Left hindlimb (tissue), 1 donor: ENCODE measurements at regions not wholly inside any gene's neighbourhood (a gene's known extent, or its start where the extent isn't known, plus 50 kb on each side); places are given as distances from the start of the nearest gene placed in this dataset.
"Not testable (repeated sequence)": the region's sequence is repeated elsewhere in the genome, so short reads cannot be mapped to it uniquely, and the experiment has no call there.

Source experiments
- DNase-seq: peaks from one replicate; pipeline ENCODE4 v3.0.0-alpha.2; 2018

DNA sequence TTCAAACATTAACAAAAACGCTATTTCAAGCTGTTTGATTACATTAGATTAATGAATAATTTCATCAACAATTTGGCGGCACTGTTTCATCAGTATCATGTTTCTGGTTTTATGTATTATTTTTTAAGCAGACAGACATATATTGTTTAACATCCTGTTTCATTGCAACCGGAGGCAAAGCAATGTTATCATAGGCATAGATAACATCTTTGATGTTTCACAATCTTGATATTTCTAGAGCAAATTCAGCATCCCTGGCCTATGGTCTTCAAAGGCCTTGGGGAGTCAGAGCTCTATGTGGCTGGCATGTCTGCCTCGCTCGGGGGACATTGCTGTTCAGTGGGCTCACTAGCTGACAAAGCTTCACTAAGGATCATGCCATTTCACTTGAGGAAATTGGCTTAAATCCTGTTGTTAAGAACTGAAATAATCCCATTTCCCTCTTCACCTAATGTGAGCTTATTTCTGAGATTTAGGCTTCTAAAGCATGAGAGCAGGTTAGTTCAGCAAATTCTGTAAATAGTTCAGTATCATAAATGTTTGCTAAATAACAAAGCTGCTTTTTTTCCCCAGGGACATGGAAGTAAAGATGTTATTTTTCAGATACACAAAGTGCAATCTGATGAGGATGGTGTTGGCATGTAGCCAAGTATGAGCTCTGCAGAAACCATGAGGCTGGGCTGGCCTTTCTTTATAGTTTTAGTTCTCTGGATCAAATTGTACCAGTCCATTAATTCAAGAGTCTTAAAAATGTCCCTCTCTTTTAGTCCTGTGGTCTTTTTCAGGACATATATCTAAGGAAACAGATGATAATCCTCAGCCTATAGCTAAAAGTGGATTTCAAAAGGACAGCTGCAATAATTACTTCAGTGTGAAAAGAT is 941.4 kb downstream of the PLOD2 start:
- DNase-seq: no peak

DNA sequence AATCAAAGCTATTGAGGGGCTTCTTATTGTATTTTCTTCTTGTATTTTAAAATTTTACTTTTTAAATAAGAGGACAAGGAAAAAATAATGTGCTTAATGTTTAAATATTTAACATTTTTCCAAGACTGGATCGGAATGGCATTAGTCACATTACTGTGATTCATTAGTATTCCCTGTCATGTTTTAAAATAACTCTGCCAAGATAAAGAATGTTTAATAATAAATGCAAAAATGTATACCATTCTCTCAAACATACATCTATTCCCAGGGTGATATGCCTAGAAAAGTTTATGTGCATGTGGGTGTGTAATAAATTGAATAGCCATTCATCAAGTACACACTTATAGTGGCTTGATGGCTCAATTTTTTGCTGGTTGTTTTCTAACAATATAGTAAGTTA is 936.1 kb downstream of the PLOD2 start:
- no peak for DNase-seq

DNA sequence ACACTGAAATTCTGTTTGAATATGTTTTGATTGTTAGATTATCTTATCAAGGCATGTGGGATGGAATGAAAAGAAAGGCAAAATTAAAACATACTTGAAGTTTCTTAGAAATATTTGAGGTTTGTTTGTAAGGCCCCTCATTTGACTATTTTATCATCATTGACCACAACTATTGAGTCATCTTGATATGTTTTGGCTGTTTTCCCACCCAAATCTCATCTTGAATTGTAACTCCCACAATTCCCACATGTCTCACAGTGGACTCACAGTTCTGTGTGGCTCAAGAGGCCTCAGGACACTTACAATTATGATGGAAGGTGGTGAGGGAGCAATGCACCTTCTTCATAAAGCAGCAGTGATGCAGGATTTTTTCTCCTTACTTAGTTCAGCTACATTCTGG is 917.1 kb downstream of the PLOD2 start:
- no peak for DNase-seq

DNA sequence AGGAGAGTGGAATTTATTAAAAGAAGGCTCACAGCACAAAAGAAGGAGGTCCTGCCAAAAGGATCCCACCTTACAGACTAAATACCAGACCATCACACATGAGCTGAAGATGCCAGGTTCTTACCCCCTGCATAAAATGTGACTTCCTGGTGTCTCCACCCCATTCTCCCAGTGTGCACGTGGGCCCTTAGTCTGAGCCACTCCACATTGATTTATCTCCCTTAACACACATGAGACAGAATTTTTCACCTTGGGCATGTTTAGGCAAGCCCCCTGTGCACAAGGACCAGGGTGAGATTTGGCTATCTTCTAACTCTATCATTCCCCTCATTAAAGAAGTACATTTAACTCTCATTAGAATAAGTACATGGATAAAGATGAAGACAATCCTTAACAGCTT is 916.7 kb downstream of the PLOD2 start:
- DNase-seq: no peak

DNA sequence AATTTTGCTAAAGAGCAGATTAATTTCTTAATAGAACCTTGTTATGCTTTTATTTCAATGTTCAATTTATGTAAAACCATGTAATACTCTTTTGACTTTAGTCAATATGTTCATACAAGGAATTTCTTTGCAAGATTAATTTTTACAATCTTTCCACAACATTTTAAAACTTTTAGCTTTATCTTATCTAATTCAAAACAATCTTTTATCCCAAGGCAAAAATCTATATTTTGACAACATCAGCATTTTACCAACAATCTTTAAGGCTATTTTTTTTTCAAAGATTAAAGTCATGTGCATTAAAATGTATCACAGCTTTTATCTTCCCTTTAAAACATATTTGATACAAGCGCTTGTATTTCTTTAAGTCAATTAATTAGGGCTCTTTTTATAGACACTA is 914.7 kb downstream of the PLOD2 start:
- no peak for DNase-seq

DNA sequence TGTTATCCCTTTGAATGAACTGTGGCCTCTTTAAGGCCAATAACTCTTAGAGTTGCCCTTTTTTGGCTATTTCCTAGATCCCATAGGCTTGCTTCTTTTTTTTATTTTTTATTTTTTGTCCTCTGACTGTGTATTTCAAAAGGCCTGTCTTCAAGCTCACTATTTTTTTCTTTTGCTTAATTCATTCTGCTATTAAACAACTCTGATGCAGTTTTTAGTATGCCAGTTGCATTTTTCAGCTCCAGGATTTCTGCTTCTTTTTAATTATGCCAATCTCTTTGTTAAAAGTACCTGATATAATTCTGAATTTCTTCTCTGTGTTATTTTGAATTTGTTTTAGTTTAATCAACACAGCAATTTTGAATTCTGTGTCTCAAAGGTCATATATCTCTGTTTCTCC is 912.1 kb downstream of the PLOD2 start:
- DNase-seq: no peak

DNA sequence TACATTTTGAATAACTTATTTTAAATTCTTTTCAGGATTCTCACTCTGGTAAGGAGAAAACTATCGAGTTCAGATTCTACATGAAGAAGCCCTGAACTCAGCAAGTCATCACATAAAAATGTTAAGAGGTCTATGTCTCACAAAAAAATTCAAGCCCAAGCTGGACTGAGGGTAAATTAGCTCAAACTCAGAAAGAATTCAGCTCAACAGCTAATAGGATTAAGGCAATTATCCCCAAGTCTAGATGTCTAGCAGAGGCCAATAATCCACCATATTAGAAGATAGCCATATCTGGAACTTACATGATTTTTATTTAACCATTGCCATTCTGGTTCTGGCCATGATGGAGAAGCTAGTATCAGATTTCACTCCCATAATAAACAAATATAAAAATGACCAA is 909.7 kb downstream of the PLOD2 start:
- no peak for DNase-seq

DNA sequence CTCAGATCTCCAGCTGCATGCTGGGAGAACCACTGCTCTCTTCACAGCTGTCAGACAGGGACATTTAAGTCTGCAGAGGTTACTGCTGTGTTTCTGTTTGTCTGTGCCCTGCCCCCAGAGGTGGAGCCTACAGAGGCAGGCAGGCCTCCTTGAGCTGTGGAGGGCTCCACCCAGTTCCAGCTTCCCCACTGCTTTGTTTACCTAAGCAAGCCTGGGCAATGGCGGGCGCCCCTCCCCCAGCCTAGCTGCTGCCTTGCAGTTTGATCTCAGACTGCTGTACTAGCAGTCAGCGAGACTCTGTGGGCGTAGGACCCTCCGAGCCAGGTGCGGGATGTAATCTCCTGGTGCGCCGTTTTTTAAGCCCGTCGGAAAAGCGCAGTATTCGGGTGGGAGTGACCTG is 903.0 kb downstream of the PLOD2 start:
- DNase-seq: not testable (repeated sequence)

DNA sequence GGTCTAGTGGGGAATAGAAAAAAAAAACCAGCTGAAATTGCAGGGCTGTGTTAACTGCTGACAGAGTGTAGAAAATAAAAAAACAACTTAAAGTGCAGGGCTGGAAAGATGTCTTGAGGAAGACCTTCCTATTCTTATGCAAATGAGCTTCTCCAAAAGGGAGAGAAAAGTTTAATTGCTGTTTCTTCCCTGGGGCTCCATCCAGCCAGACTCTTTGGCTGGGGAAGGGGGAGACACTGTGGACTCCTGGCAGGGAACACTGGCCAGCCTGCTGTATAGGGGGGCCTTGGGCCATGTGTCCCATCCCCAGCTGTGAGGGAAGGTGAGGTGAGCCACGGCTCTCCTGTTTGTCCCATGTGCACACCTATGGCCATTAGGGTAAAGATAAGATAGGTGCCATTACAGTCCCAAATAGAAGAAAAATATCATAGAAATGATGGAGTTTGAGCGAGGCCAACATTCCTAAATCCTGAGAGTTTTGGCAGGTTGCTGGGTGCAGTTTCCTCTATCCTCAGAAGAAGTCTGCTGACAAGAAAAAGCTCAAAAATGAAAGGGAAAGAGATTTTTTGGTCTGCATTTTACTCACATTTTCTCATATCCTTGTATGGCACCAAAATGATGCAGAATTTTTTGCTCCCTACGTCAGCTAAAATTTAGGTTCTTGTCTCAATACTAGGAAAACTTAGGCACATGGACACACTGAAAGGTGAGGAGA is 901.7 kb downstream of the PLOD2 start:
- DNase-seq: no peak

DNA sequence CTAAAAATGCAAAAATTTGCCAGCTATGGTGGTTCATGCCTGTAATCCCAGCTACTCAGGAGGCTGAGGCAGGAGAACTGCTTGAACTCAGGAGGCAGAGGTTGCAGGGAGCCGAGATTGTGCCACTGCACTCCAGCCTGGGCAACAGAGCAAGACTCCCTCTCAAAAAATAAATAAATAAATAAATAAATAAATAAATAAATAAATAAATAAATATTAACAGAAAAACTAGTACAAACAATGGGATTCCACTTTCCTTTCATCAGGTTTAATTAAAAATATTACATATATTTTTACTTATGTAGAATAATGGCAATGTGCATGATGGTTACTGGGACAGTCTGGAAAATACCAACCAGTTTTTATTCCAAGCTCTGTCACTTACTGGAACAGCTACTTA is 897.5 kb downstream of the PLOD2 start:
- not testable (repeated sequence) for DNase-seq

DNA sequence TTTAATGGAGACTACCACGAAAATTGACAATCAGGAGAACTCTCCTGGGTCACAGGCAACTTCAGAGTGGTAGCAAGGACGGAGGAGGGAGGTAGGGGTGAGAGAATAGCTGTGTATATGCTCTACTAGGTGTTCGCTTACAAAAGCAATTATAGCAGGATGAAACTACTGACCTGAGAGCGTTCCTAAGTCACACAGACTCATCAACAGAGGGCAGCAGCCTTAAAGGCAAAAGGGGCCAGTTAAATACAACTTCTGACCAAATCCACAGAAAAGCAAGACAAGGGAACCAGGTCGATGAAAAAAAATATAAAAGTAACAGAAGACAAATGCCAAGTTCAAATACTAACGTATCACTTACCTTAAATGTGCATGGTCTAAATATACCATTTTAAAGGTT is 894.6 kb downstream of the PLOD2 start:
- no peak for DNase-seq

DNA sequence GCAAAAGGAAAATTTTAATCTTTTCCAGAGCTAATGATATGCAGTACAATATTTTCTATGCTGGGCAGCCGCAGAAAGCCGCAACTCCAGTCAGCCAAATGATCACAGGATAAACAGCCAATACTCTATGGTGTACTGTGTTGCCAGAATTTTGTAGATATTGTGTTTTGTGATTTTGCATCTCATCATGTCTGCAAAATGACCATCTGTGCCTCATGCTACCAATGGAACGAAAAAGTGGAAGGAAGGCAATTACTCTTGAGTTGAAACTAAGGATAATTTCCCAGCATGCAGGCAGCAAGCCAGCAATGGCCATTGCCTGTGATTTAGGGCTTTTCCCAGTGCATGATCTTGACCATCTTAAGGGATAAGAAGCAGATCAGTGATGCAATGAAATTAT is 891.9 kb downstream of the PLOD2 start:
- no peak for DNase-seq

DNA sequence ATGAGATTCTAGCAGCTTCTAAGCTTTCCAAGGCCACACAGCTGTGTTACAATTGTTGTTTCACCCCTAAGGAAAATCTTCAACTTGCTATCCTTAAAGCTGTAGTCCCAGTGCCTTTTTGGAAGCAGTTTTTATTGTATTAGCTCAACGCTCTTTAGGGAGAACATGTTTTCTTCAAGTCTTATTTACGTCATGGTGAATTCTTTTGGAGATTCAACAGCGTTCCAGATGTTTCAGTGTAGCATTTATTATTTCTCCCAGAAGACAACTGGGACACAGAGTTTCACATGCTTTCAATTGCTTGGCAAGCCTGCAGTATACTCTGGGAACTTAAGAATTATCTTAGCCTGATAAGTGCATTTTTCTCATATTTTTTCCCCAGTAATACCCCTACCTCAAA is 888.3 kb downstream of the PLOD2 start:
- no peak for DNase-seq

DNA sequence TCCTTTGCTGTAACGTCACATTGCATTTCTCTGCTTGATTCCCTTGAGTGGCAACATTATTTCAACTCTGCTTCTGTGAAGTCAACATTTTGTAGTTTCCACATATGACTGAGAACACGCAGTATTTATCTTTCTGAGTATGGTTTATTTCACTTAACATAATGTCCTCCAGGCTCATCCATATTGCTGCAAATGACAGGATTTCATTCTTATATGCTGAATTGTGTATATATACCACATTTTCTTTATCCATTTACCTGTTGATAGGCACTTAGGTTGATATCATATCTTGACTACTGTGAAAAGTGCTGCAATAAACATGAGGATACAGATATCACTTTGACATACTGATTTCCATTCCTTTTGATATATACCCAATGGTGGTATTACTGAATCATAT is 878.5 kb downstream of the PLOD2 start:
- no peak for DNase-seq

DNA sequence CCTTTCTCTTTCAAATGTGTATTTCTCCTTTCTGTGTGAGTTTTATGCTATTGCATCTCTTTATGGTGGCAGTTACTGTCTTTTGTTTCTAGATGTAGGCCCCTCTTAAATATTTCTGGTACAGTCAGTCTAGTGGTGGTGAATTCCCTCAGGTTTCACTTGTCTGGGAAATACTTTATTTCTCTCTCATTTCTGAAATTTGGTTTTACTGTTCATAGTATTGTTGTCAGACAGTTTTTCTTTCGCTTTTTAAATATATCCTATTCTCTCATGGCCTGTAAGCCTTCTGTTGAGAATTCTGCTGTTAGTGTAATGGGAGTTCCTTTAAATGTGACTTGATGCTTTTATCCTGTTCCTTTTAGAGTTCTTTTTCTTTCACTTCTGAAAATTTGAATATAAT is 874.0 kb downstream of the PLOD2 start:
- no peak for DNase-seq

DNA sequence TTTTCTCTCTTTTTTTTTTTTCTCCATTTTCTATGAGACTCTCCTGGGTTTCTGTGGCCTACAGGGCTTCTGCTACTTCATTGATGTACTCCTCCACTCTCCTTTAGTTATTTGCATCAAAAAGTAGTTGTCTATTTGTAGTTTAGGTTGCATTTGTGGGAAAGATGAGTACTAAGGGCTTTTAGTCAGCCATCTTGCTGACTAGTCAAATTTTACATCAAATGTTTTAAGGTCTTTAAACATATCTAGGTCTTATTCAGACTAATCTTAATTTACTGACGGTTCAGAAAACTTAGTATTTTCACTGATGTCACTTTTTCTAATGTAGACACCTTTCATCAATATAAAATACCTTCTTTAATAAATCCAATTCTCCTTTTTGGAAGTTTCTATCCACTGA is 871.0 kb downstream of the PLOD2 start:
- no peak for DNase-seq

DNA sequence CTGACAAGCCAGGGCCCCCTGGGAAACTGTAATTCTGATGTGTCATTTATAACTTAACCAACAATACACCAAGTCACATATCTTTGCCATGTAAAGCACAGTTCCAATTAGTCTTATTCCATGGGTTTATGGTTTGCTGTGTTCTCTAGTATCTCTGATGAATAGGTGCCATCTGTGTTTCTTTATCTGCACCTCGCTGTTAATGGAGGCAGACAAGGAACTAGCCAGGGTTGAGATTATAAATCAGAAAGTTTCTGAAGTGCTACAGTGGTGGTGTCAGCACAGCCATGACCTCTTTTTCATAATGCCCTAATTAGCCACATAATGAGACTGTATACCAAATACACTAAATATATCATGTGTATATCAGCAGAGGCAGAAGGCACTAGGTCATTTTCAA is 866.4 kb downstream of the PLOD2 start:
- DNase-seq: no peak

DNA sequence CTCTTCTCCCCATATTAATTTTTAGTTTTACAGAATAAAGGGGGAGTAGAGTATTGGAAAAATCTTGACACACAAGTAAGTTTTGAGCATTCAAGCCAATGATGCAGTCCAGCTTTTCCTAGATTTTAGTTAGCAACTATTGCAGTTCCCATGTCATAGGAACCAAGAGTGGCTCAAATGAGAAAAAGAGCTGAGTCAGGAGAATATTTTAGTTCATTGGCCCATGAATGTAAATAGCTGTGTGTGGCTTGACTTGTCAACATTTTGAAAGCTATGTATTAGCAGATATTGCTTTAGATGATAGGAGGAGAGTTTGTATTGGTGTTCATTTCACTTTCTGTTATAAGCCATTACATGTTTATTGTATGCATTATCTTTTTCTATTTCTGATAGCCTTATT is 853.7 kb downstream of the PLOD2 start:
- no peak for DNase-seq

DNA sequence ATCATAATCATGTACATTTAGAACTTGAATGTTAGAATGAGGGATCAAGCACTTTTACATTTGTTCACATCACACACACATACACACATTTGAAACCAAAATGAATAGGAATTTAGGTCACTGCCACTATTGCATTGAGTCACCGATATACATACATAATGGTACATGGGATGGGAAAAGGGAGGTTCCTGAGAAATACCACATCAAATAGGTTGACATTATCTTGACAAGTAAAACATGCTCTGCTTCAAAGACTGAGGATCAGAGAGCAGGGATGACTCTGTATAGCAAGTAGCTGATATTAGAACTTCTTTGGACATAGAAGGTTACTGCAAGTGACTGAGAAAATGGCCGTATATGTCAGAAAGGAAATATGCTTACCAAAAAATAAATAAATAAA is 847.2 kb downstream of the PLOD2 start:
- DNase-seq: no peak

DNA sequence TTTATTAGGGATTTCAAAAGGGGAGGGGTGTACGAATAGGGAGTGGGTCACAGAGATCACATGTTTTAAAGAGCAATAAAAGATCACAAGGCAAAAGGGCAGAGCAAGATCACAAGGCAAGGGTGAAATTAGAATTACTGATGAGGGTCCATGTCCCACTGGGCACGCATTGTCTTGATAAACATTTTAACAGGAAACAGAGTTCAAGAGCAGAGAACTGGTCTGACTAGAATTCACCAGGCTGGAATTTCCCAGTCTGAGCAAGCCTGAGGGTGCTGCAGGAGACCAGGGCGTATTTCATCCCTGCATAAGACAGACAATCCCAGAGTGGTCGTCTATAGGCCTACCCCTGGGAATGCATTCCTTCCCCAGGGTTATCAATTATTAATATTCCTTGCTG is 844.7 kb downstream of the PLOD2 start:
- DNase-seq: not testable (repeated sequence)

DNA sequence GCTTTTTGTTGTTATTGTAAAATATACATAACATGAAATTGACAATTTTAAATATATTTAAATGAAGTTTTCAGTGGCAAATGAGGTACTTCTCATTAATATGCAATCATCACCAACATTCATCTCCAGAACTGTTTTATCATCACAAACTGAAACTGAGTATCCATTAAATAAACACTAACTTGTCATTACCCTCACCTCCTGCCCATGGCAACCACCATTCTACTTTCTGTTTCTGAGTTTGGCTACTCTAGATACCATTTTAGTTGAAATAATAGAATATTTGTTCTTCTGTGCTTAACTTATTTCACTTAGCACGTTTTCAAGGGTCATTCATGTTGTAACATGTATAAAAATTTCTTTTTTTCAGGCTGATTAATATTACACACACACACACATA is 834.3 kb downstream of the PLOD2 start:
- no peak for DNase-seq

DNA sequence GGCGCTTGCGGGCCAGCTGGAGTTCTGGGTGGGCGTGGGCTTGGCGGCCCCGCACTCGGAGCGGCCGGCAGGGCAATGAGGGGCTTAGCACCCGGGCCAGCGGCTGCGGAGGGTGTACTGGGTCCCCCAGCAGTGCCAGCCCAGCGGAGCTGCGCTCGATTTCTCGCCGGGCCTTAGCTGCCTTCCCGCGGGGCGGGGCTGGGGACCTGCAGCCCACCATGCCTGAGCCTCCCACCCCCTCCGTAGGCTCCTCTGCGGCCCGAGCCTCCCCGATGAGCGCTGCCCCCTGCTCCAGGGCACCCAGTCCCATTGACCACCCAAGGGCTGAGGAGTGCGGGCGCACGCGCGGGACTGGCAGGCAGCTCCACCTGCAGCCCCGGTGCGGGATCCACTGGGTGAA is 827.6 kb downstream of the PLOD2 start:
- DNase-seq: not testable (repeated sequence)

DNA sequence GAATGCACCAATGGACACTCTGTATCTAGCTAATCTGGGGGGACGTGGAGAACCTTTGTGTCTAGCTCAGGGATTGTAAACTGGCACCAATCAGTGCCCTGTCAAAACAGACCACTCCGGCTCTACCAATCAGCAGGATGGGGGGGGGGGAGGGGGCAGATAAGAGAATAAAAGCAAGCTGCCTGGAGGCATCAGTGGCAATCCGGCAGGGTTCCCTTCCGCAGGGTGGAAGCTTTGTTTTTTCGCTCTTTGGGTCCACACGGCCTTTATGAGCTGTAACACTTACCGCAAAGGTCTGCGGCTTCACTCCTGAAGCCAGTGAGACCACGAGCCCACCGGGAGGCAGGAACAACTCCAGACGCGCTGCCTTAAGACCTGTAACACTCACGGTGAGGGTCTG is 827.1 kb downstream of the PLOD2 start:
- DNase-seq: no peak

DNA sequence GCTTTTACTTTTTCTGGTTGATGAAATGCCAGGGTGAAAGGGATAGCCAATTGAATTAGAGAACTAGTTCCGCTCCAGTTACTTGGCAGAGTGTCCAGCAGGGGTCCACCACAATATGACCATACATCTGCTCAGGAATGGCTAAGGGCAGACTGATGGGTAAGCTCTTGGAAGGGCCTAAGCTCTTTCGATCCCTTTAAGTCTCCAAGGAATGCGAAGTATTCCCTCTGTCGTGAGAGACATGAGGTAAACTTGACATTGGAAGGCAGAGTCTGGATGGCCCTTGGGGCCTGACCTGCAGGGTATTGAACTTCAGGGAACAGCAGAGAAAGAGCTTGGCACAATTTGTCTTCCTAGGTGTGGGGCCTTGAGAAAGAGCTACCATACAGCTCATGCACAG is 805.8 kb downstream of the PLOD2 start:
- DNase-seq: no peak

DNA sequence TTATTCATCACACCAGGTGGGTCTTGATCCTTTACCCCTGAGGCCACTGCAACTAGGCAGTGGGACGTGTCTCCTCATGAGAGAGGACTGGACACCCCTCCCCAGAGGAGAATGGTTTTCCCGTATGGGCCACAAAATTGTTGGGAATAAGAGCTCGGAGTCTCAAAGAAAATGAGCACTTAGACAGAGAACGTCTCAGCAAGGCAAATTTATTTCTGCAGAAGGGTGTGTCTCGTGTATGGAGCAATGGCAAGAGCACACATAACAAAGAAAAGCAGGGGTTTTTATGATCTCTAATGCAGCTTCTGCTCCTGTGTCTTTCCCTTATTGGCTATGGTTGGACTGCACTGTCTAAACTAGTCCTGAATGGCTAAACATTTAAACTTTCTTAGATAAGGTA is 803.5 kb downstream of the PLOD2 start:
- no peak for DNase-seq
